ENCODE measurements at regions not wholly inside any gene's neighbourhood (a gene's known extent, or its start where the extent isn't known, plus 50 kb on each side); places are given as distances from the start of the nearest gene placed in this dataset.

- DNase-seq, result no peak
Observed at GRCh38 chr2:81981585-81981984, 1677.0 kb upstream of the LRRTM1 start.

- no peak for DNase-seq
Observed at GRCh38 chr2:81979086-81979485, 1674.5 kb upstream of the LRRTM1 start.

- DNase-seq, result no peak
Observed at GRCh38 chr2:81976998-81977397, 1672.4 kb upstream of the LRRTM1 start.

- DNase-seq, result no peak
Observed at GRCh38 chr2:81974216-81974615, 1669.7 kb upstream of the LRRTM1 start.

GRCh38 chr2:81942876-81943275 is 1638.3 kb upstream of the LRRTM1 start:
- DNase-seq, result no peak

- DNase-seq, result no peak
Observed at GRCh38 chr2:81942136-81942680, 1637.7 kb upstream of the LRRTM1 start.

GRCh38 chr2:81940266-81940955 is 1635.9 kb upstream of the LRRTM1 start:
- DNase-seq, result no peak

- DNase-seq, result no peak
Observed at GRCh38 chr2:81937944-81938343, 1633.4 kb upstream of the LRRTM1 start.

- DNase-seq, result no peak
Observed at GRCh38 chr2:81903534-81903933, 1599.0 kb upstream of the LRRTM1 start.

GRCh38 chr2:81901017-81901416 is 1596.5 kb upstream of the LRRTM1 start:
- DNase-seq, result no peak

GRCh38 chr2:81895620-81896250 is 1591.2 kb upstream of the LRRTM1 start:
- no peak for DNase-seq

- DNase-seq, result no peak
Observed at GRCh38 chr2:81894451-81894990, 1590.0 kb upstream of the LRRTM1 start.

GRCh38 chr2:81876624-81877023 is 1572.1 kb upstream of the LRRTM1 start:
- no peak for DNase-seq

GRCh38 chr2:81872006-81872405 is 1567.5 kb upstream of the LRRTM1 start:
- no peak for DNase-seq

- no peak for DNase-seq
Observed at GRCh38 chr2:81870119-81870518, 1565.6 kb upstream of the LRRTM1 start.

- DNase-seq, result no peak
Observed at GRCh38 chr2:81858998-81859397, 1554.4 kb upstream of the LRRTM1 start.

GRCh38 chr2:81853341-81853740 is 1548.8 kb upstream of the LRRTM1 start:
- no peak for DNase-seq

- no peak for DNase-seq
Observed at GRCh38 chr2:81852651-81853050, 1548.1 kb upstream of the LRRTM1 start.

- DNase-seq, result no peak
Observed at GRCh38 chr2:81839780-81840179, 1535.2 kb upstream of the LRRTM1 start.

GRCh38 chr2:81835321-81836000 is 1530.9 kb upstream of the LRRTM1 start:
- DNase-seq, result no peak

GRCh38 chr2:81786811-81787210 is 1482.3 kb upstream of the LRRTM1 start:
- no peak for DNase-seq

GRCh38 chr2:81767187-81767912 is 1462.8 kb upstream of the LRRTM1 start:
- no peak for DNase-seq

- DNase-seq, result no peak
Observed at GRCh38 chr2:81747481-81748070, 1443.0 kb upstream of the LRRTM1 start.
